ENCODE measurements at regions not wholly inside any gene's neighbourhood (a gene's known extent, or its start where the extent isn't known, plus 50 kb on each side); places are given as distances from the start of the nearest gene placed in this dataset.

DNA sequence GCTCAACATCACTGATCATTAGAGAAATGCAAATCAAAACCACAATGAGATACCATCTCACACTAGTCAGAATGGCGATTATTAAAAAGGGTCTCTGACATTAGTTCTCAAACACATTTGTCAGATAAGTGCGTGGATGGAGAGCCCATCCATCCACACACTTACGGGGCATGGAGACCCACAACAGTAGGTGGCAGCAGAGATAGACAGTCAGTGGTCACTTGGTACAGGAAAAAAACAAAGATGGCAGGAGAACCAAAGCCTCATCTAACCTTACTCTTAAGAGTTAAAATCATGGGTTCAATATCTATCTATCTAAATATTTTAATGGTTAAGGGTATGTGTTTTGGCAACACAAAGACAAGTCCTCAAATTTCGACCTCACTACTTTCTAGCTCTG, 1378.7 kb upstream of the C9orf72 start:
- TF ChIP-seq, protein P1, sequence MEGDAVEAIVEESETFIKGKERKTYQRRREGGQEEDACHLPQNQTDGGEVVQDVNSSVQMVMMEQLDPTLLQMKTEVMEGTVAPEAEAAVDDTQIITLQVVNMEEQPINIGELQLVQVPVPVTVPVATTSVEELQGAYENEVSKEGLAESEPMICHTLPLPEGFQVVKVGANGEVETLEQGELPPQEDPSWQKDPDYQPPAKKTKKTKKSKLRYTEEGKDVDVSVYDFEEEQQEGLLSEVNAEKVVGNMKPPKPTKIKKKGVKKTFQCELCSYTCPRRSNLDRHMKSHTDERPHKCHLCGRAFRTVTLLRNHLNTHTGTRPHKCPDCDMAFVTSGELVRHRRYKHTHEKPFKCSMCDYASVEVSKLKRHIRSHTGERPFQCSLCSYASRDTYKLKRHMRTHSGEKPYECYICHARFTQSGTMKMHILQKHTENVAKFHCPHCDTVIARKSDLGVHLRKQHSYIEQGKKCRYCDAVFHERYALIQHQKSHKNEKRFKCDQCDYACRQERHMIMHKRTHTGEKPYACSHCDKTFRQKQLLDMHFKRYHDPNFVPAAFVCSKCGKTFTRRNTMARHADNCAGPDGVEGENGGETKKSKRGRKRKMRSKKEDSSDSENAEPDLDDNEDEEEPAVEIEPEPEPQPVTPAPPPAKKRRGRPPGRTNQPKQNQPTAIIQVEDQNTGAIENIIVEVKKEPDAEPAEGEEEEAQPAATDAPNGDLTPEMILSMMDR (IDR thresholded peaks at IDR 0.05; ENCODE audit: low read length): no peak; the same call in 1 of the 2 replicates
- TF ChIP-seq EZH2 (optimal IDR thresholded peaks at IDR 0.05; ENCODE audit: low read depth, low read length): no peak
